ENCODE measurements at regions not wholly inside any gene's neighbourhood (a gene's known extent, or its start where the extent isn't known, plus 50 kb on each side); places are given as distances from the start of the nearest gene placed in this dataset.

DNA sequence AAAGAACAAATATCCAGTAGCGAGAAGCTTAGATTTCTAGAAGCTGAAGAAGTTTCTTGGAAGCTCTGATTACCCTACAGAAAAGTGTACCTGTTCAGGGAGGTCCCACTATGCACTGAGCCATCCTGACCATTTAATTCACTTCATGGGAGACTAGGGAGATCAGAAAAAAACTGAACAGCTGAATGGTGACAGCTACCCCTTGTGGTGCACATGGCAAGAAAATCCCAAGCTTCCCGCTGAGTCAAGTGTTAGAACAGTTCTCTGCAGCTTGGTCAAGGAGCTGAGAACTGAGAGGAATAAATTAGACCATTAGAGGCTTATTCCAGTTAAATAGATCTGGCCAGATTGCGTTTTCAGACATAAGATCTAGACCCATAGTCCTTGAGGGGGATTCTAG, 197.2 kb upstream of the VEPH1 start:
- DNase-seq, result no peak

- no peak for DNase-seq
Observed at GRCh38 chr3:157695586-157695985, 192.4 kb upstream of the VEPH1 start.

DNA sequence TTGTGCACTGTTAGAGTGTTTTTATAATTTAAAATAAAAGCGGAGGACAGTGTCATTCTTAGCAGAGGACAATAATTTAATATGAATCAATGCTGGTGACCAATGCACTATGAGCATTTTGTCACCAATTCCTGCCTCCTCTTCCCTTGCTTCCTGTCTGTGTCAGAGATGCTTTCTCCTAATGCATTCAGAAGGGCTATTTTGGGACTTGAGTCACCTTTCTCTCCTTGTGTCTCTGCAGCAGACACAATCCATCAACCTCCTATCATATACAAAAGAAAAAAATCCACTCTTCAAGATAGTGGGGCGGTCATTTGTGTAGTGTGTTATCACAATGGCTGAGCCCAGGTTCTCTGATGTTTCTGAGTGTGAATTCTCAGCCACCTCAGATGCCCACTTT, 191.9 kb upstream of the VEPH1 start:
- no peak for DNase-seq

GRCh38 chr3:157693762-157694161, 190.5 kb upstream of the VEPH1 start:
- no peak for DNase-seq

GRCh38 chr3:157692468-157692867, 189.3 kb upstream of the VEPH1 start:
- DNase-seq, result no peak

DNA sequence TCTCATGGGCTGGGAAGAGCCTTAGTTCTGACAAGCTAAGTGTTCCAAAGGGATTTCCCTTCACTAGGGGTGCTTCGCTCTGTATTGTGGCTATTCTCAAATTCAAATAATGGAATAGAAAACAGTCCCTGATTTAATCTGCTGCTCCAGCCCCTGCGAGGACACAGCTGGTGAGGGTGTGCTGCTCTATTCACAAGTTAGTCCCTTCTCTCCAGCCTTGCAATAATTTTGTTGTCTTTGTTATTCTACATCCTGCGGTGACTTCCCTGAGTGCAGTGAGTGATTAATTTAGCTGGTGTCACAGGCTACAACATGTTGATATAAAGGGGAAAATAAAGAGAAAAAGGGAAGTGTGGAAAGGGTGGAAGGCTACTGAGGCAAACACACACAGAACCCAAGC, 180.5 kb upstream of the VEPH1 start:
- no peak for DNase-seq

- DNase-seq, result no peak
Observed at GRCh38 chr3:157672061-157672460, 168.8 kb upstream of the VEPH1 start.

GRCh38 chr3:157671656-157672055, 168.4 kb upstream of the VEPH1 start:
- no peak for DNase-seq

DNA sequence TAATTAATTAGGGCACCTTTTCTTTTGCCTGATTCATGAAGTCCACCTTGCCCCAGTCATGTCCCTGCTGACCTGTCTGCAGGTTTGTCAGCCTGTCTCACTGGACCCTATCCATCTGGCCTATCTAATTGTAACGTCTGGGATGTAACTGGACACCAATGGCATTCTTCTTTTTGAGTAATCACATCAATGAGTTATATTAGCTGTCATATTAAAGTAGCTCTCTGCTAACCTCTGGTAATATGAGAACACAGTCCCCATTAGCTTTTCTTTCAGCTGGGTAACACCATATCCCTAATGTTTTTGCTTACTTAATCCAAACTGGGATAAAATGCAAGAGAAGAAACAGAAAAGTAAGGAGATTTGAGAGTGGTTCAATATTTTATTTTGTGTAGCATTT, 166.2 kb upstream of the VEPH1 start:
- DNase-seq, result no peak

DNA sequence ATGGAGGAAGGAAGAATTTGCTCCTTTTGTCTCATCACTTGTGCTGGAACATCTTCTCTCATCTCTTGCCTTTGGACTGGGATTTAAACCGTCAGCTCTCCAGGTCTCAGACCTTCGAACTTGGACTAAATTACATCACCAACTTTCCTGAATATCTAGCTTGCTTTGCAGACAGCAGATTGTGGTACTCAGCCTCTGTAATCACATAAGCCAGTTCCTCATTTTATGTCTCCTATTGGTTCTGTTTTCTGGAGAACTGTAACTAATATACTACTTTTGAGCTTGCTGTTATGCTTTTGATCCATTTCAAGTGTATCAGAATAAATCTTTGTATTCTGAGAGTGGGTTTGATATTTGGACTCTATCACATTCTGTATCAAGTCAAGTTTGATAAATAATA, 164.3 kb upstream of the VEPH1 start:
- no peak for DNase-seq

- no peak for DNase-seq
Observed at GRCh38 chr3:157662171-157662570, 159.0 kb upstream of the VEPH1 start.

DNA sequence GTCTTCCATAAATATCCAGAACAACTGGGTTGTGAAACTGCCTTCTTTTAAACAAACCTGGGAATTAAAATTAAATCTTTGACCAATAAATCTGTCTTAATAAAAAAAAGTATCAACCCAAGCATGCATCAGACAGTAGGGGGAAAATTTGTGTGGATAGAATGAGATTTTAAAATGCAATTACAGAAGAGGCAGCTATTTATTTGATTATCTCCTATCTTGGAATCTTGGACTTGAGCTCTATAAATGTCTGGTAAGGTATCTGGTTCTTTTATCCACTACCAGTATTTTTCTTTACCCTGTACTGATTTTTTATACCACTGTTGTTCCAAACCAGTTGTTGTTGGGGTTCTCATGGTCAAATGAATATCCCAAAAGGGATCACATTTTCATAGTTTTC, 157.6 kb upstream of the VEPH1 start:
- no peak for DNase-seq

DNA sequence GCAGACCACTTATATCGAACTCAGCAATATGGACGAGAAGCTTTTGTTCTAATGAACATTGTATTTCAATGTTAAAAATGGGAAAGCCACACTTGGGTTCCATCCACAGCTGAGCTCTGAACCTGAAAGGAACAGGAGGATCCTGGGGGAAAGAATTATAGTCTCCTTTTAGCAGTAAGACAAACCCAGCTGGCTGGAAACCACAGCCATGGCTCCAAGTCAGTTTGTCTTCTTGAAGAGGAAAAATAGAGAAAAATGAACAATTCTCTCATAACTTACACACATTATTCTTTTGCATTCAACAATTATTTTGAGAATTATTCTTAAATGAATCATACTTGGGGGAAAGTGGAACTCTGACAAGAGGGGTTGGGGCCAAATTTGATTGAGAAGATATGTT, 149.2 kb upstream of the VEPH1 start:
- DNase-seq, result no peak

DNA sequence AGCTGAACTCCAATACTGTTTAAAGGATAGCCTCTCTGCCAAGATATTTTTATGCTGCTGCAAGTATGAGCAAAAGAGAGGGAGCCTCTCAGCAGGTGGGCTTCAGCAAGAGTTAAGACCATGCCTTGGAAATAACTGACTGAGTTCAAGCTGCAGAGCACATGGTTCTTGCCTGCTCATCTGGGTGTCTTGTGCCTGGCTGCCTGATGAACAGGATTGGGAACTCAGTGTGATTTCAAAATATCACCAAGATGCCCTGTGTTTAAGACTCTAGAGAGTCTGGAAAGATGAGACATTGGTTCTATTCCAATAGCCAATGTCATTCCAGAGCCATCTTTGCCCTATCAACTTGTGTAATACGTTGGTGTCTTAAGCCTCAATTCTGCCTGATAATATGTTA, 147.5 kb upstream of the VEPH1 start:
- DNase-seq, result no peak

GRCh38 chr3:157650172-157650571, 147.0 kb upstream of the VEPH1 start:
- no peak for DNase-seq

GRCh38 chr3:157649511-157649910, 146.3 kb upstream of the VEPH1 start:
- DNase-seq, result no peak

DNA sequence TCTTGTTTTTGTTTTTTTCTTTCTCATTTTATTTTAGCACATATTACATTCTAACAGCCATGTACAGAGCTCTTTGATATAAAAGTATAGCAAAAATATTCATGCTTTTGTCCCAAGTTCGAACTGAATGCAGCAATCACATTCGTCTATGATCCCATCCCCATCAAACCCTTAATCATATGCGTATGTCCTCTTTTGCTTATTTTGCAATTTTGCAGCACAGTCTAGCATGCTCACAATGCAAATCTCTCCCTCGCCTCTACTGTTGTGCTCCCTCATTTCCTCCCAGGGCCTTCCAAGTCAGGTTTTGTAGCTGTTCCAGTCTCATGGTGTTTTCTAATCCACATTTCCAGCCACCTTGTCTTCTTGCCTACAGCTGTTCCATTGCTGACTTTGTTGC, 144.6 kb upstream of the VEPH1 start:
- DNase-seq, result no peak

DNA sequence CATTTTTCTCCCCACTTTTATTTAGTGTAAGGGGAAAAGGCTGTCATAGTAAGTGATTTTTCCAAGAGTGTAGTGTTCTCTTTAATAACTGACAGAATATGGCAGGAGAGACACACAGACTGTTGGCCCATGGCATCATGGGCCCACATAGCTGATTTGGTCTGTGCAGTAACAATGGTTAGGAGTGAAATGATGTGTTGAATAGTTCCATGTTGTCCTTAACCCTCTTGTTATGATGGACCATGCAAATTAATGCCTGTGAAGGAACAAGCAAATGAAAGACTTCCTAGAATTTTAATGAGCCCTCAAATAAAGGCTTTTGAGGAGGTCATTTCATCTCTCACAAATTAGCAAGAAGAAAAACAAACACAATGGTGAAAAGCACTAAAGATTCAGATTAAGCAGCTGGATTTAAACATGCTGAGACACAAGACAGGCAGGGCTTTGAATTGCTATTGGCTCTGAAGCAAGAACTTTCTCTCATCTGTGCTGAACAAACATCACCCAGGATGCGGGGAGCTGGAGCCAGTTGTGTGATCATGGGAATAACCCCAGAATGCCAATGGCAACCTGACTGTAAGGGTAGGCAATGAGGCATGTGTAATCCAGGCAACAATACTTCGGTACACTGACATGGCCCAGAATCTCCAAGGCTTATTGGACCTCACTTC, 136.7 kb upstream of the VEPH1 start:
- DNase-seq, result no peak

GRCh38 chr3:157637866-157638265, 134.7 kb upstream of the VEPH1 start:
- no peak for DNase-seq

- DNase-seq, result no peak
Observed at GRCh38 chr3:157633241-157633640, 130.0 kb upstream of the VEPH1 start.

DNA sequence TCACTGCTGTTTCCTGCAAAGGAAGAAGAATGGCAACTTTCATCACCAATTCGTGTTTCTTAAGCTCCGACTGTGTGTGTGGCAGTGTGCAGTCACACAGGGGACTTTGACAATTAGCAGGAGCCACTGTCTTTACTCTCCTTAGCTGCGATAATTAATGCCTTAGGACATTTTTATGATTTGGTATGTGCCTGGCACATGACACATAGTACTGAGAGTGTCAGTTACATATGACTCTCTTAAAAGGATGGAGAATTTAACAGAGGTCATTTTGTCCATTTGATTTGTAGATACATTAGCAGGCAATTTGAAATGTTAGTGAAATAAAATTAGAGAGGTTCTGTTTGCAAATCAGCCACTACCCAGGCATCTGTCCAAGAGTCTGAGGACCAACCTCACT, 128.9 kb upstream of the VEPH1 start:
- DNase-seq, result no peak

- no peak for DNase-seq
Observed at GRCh38 chr3:157631478-157631877, 128.3 kb upstream of the VEPH1 start.

- no peak for DNase-seq
Observed at GRCh38 chr3:157626817-157627216, 123.6 kb upstream of the VEPH1 start.

- no peak for DNase-seq
Observed at GRCh38 chr3:157624801-157625200, 121.6 kb upstream of the VEPH1 start.

GRCh38 chr3:157618886-157619285, 115.7 kb upstream of the VEPH1 start:
- DNase-seq, result no peak
